Thyroid gland (tissue), 4 donors: ENCODE measurements at regions not wholly inside any gene's neighbourhood (a gene's known extent, or its start where the extent isn't known, plus 50 kb on each side); places are given as distances from the start of the nearest gene placed in this dataset.

ENCODE experiments used
- CTCF ChIP-seq, 6 experiments: fragments of 200-600 bp in 3 of 6; fragments of 450-650 bp in 3 of 6; sonication (generic) in 3 of 6; IDR thresholded peaks; one replicate each; pipeline ENCODE4 v1.5.1; 2016 to 2019; ENCODE audit warnings: antibody characterized with exemption in 6 of 6, mild to moderate bottlenecking in 2 of 6, inconsistent platforms in 1 of 6, moderate library complexity in 1 of 6
- POLR2A ChIP-seq, 2 donors: fragments of 450-650 bp; IDR thresholded peaks; one replicate each; pipeline ENCODE4 v1.6.1; 2017; ENCODE audit warnings: antibody characterized with exemption in 2 of 2, mild to moderate bottlenecking in 2 of 2, moderate library complexity in 1 of 2

GRCh38 chr1:116257836-116258235 lies 115.2 kb upstream of the ATP1A1 start:
- TF ChIP-seq CTCF (IDR thresholded peaks at IDR 0.05) (no peak), POLR2A (IDR thresholded peaks at IDR 0.05) (no peak)
